GM12878 (cell line): ENCODE measurements at regions not wholly inside any gene's neighbourhood (a gene's known extent, or its start where the extent isn't known, plus 50 kb on each side); places are given as distances from the start of the nearest gene placed in this dataset.
"Not testable (repeated sequence)": the region's sequence is repeated elsewhere in the genome, so short reads cannot be mapped to it uniquely, and the experiment has no call there.

ENCODE experiments used
- BCL11A ChIP-seq: IDR thresholded peaks from 2 replicates; pipeline ENCODE4 v1.6.1; 2011; ENCODE audit warnings: low read depth, low read length
- POLR2A ChIP-seq: IDR thresholded peaks from 2 replicates; pipeline ENCODE4 v1.6.1; 2011; ENCODE audit warnings: low read depth, mild to moderate bottlenecking, low read length
- SPI1 ChIP-seq: IDR thresholded peaks from 2 replicates; pipeline ENCODE4 v1.6.1; 2011; ENCODE audit warnings: low read depth, mild to moderate bottlenecking, low read length, moderate library complexity, borderline replicate concordance; ENCODE audit not compliant: insufficient read depth
- STAT1 ChIP-seq: fragments of 450-650 bp; conservative IDR thresholded peaks from 2 replicates; pipeline ENCODE4 v1.6.1; 2014; ENCODE audit warnings: antibody characterized with exemption, mild to moderate bottlenecking
- TF ChIP-seq, protein P1 (sequence below): fragments of 150-350 bp; IDR thresholded peaks from 2 replicates; pipeline ENCODE4 v1.6.1; 2014; ENCODE audit warnings: mild to moderate bottlenecking, low read depth, low read length
- TF ChIP-seq, protein P2 (sequence below): IDR thresholded peaks from 2 replicates; pipeline ENCODE4 v1.6.1; 2012; ENCODE audit warnings: low read depth, low read length, improper control_type of control experiment

DNA sequence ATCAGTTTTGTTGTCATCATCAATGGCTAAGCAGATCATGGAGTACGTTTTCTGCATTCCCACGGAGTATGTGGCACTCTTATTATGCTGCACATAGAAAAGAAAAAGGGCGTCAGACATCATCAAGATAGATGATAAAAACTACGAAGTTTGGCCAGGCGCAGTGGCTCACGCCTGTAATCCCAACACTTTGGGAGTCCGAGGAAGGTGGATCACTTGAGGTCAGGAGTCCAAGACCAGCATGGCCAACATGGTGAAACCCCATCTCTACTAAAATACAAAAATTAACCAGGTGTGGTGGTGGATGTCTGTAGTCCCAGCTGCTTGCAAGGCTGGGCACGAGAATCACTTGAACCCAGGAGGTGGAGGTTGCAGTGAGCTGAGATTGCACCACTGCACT, 312.8 kb downstream of the GOLGA6L6 start:
- not testable (repeated sequence) for TF ChIP-seq BCL11A, SPI1, STAT1, POLR2A
- TF ChIP-seq, protein P1, sequence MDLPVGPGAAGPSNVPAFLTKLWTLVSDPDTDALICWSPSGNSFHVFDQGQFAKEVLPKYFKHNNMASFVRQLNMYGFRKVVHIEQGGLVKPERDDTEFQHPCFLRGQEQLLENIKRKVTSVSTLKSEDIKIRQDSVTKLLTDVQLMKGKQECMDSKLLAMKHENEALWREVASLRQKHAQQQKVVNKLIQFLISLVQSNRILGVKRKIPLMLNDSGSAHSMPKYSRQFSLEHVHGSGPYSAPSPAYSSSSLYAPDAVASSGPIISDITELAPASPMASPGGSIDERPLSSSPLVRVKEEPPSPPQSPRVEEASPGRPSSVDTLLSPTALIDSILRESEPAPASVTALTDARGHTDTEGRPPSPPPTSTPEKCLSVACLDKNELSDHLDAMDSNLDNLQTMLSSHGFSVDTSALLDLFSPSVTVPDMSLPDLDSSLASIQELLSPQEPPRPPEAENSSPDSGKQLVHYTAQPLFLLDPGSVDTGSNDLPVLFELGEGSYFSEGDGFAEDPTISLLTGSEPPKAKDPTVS: not testable (repeated sequence)
- TF ChIP-seq, protein P2, sequence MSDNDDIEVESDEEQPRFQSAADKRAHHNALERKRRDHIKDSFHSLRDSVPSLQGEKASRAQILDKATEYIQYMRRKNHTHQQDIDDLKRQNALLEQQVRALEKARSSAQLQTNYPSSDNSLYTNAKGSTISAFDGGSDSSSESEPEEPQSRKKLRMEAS: not testable (repeated sequence)
